Effector memory CD4-positive, alpha-beta T cell (primary cell): ENCODE measurements at regions not wholly inside any gene's neighbourhood (a gene's known extent, or its start where the extent isn't known, plus 50 kb on each side); places are given as distances from the start of the nearest gene placed in this dataset.

ENCODE experiments used
- DNase-seq, 3 donors: peaks; one replicate each; pipeline ENCODE4 v3.0.0-alpha.2; 2020
- H3K27ac ChIP-seq: 2 replicates; pipeline ENCODE4 v1.7.0; 2013; ENCODE audit warnings: mild to moderate bottlenecking, low read length, moderate library complexity; ENCODE audit not compliant: insufficient read depth, poor library complexity, severe bottlenecking
- H3K27me3 ChIP-seq: replicated peaks from 2 replicates; pipeline ENCODE4 v1.7.0; 2013; ENCODE audit warnings: mild to moderate bottlenecking, low read length; ENCODE audit not compliant: insufficient read depth, control insufficient read depth, poor library complexity, severe bottlenecking
- H3K36me3 ChIP-seq: 2 replicates; pipeline ENCODE4 v1.7.0; 2013; ENCODE audit warnings: mild to moderate bottlenecking, low read length, moderate library complexity; ENCODE audit not compliant: control insufficient read depth, insufficient read depth
- H3K4me1 ChIP-seq: 2 replicates; pipeline ENCODE4 v1.7.0; 2013; ENCODE audit warnings: low read length, mild to moderate bottlenecking; ENCODE audit not compliant: control insufficient read depth, insufficient read depth, poor library complexity, severe bottlenecking
- H3K4me3 ChIP-seq: 2 replicates; pipeline ENCODE4 v1.7.0; 2013; ENCODE audit warnings: low read length, low read depth, mild to moderate bottlenecking; ENCODE audit not compliant: insufficient read depth, poor library complexity, severe bottlenecking
- H3K9me3 ChIP-seq: 2 replicates; pipeline ENCODE4 v1.7.0; 2013; ENCODE audit warnings: mild to moderate bottlenecking, low read length, moderate library complexity; ENCODE audit not compliant: control insufficient read depth

- no peak for DNase-seq
- no peaks in the 10 kb centered on the region for H3K36me3 ChIP-seq
- H3K4me3 ChIP-seq, result no peak overlapping the region
- no peaks in the 10 kb centered on the region for H3K27me3 ChIP-seq
- H3K9me3 ChIP-seq, result no peaks in the 10 kb centered on the region
- H3K4me1 ChIP-seq, result no peaks in the 10 kb centered on the region
- H3K27ac ChIP-seq, result no peak overlapping the region
Observed at GRCh38 chr5:52328220-52328806, 459.4 kb upstream of the ITGA1 start.

GRCh38 chr5:52331725-52332124 lies 456.0 kb upstream of the ITGA1 start:
- no peak overlapping the region for H3K4me3 ChIP-seq
- no peak for DNase-seq
- no peaks in the 10 kb centered on the region for H3K36me3 ChIP-seq
- H3K27ac ChIP-seq, result no peak overlapping the region
- no peaks in the 10 kb centered on the region for H3K9me3 ChIP-seq
- H3K4me1 ChIP-seq, result no peaks in the 10 kb centered on the region
- H3K27me3 ChIP-seq, result no peaks in the 10 kb centered on the region

DNA sequence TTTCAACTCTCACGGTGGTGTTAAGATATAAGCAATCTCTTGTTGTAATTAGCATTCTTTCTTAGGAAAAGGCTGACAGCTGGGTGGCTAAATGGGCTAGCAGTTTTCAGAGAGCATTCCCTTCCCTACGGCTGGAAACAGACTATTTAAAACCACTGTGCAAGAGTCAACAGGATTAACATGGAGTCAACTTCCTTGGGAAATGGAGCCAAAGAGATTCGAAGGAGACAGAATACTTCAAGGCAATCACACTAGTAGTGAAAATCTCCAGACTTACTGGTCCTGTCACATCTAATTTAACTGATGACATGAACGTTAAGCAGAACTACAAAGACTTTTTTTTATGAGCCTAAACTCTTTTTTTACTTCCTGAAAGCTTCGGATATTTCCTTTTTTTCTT lies 453.3 kb upstream of the ITGA1 start:
- Histone ChIP-seq H3K27me3 (no peaks in the 10 kb centered on the region), H3K27ac (no peak overlapping the region), H3K4me3 (no peak overlapping the region), H3K36me3 (no peaks in the 10 kb centered on the region), H3K9me3 (no peaks in the 10 kb centered on the region), H3K4me1 (no peaks in the 10 kb centered on the region)
- no peak for DNase-seq

DNA sequence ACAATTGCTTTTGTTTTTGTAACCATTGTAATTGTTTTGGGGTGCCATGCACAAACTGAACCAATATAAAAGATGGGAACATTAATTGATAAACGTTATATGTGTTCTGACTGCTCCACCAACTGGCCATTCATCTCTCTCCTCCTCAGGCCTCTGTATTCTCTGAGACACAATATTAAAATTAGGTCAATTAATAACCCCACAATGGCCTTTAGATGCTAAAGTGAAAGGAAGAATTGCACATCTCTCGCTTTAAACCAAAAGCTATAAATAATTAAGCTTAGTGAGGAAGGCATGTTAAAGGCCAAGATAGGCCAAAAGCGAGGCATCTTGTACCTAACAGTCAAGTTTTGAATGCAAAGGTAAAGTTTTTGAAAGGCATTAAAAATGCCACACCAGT lies 448.4 kb upstream of the ITGA1 start:
- no peak for DNase-seq
- Histone ChIP-seq H3K27ac (no peak overlapping the region), H3K27me3 (no peaks in the 10 kb centered on the region), H3K9me3 (no peaks in the 10 kb centered on the region), H3K4me3 (no peak overlapping the region), H3K36me3 (no peaks in the 10 kb centered on the region), H3K4me1 (no peaks in the 10 kb centered on the region)

DNA sequence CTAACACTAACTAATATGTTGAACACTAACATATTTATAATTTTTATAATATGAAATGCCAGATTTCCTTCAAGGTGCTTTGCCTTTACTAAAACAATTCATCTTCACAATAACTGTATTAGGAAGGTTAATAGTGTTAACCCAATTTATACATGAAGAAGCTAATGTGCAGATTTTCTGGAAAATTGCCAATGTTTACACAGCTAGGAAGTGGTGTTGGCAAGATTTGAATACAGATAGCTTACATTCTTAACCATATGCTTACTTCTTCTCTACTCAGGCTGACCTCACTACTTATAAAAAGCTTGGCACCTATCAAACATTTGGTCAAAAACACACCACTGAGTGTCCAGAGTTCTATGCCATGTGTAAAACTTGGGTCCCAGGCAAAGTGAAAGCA lies 445.4 kb upstream of the ITGA1 start:
- no peaks in the 10 kb centered on the region for H3K9me3 ChIP-seq
- H3K4me1 ChIP-seq, result no peaks in the 10 kb centered on the region
- no peaks in the 10 kb centered on the region for H3K27me3 ChIP-seq
- no peak overlapping the region for H3K4me3 ChIP-seq
- H3K27ac ChIP-seq, result no peak overlapping the region
- no peaks in the 10 kb centered on the region for H3K36me3 ChIP-seq
- DNase-seq, result no peak

DNA sequence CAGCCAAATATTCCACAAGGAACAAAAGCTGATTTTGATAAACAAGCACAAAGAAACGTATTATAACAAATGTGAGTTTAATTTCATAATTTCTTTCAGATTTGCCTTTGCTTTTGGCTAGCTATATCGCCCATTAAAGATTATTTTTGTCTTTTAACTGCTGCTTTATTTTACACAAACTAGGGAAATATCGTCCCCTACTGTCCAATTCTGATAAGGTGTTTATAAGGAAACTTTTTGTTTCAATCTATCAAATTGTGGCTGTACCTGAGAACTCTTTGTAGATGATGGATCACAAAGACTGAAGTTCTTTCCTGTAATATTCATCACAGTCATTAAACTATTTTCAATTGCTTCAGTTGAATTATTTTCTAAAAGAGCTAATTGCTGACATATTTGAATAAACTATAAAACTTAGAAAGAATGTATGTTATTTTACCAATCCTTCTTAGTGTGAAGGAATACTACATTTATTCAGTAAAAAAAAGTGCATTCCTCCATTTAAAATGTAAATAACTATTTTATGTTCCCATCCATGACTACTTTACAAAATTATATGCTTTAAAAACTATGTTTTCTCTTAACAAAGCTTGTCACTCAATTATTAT lies 431.3 kb upstream of the ITGA1 start:
- H3K9me3 ChIP-seq, result no peaks in the 10 kb centered on the region
- no peaks in the 10 kb centered on the region for H3K27me3 ChIP-seq
- no peak overlapping the region for H3K4me3 ChIP-seq
- H3K36me3 ChIP-seq, result no peaks in the 10 kb centered on the region
- no peaks in the 10 kb centered on the region for H3K4me1 ChIP-seq
- no peak for DNase-seq
- no peak overlapping the region for H3K27ac ChIP-seq

DNA sequence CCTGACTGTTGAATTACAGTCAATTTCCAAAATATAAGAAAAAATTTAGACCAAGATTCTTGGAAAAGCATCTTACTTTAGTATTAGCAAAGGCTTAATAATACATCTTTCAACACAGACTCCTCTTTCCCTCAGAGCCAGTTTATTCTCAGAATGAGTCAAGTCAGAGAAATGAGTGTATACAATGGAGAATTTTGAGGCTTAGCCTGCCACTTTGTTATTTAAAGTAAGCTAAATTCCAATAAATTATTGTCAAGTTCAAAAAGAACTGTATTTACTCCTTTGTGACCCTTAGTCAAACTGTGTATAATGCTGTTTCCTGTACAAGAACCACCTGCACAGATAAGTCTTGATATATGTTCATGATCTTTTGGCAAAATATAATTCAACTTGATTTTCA lies 428.5 kb upstream of the ITGA1 start:
- no peaks in the 10 kb centered on the region for H3K9me3 ChIP-seq
- DNase-seq, result no peak
- H3K27me3 ChIP-seq, result no peaks in the 10 kb centered on the region
- no peak overlapping the region for H3K27ac ChIP-seq
- H3K4me3 ChIP-seq, result no peak overlapping the region
- no peaks in the 10 kb centered on the region for H3K36me3 ChIP-seq
- H3K4me1 ChIP-seq, result no peaks in the 10 kb centered on the region

- Histone ChIP-seq H3K9me3 (no peaks in the 10 kb centered on the region), H3K4me1 (no peaks in the 10 kb centered on the region), H3K4me3 (no peak overlapping the region), H3K27me3 (no peaks in the 10 kb centered on the region), H3K27ac (no peak overlapping the region), H3K36me3 (no peaks in the 10 kb centered on the region)
- no peak for DNase-seq
Observed at GRCh38 chr5:52360985-52361384, 426.7 kb upstream of the ITGA1 start.

- DNase-seq, result no peak
- H3K27me3 ChIP-seq, result no peaks in the 10 kb centered on the region
- H3K4me3 ChIP-seq, result no peak overlapping the region
- H3K36me3 ChIP-seq, result no peaks in the 10 kb centered on the region
- no peaks in the 10 kb centered on the region for H3K9me3 ChIP-seq
- no peaks in the 10 kb centered on the region for H3K4me1 ChIP-seq
- no peak overlapping the region for H3K27ac ChIP-seq
Observed at GRCh38 chr5:52374286-52374685, 413.4 kb upstream of the ITGA1 start.

GRCh38 chr5:52375969-52376368 lies 411.7 kb upstream of the ITGA1 start:
- Histone ChIP-seq H3K27me3 (no peaks in the 10 kb centered on the region), H3K27ac (no peak overlapping the region), H3K9me3 (no peaks in the 10 kb centered on the region), H3K4me3 (no peak overlapping the region), H3K4me1 (no peaks in the 10 kb centered on the region), H3K36me3 (no peaks in the 10 kb centered on the region)
- DNase-seq, result no peak
